OCI-LY3 (cell line): ENCODE measurements at regions not wholly inside any gene's neighbourhood (a gene's known extent, or its start where the extent isn't known, plus 50 kb on each side); places are given as distances from the start of the nearest gene placed in this dataset.

Experiments
- H2AFZ ChIP-seq: fragments of 200-600, 300-600 bp; shearing (Covaris generic); 2 replicates; pipeline ENCODE4 v1.6.0; 2014; ENCODE audit warnings: antibody characterized with exemption, low read depth, low read length
- H3K27ac ChIP-seq: fragments of 200-600, 300-600 bp; sonication (generic); 2 replicates; pipeline ENCODE4 v1.5.1; 2014; ENCODE audit warnings: mild to moderate bottlenecking, low read length, moderate library complexity, mixed read lengths
- H3K27me3 ChIP-seq: fragments of 200-600, 300-600 bp; sonication (generic); 2 replicates; pipeline ENCODE4 v1.6.1; 2014; ENCODE audit warnings: low read depth, low read length, mixed read lengths
- H3K36me3 ChIP-seq: fragments of 200-600, 300-600 bp; sonication (generic); replicated peaks from 2 replicates; pipeline ENCODE3; 2014; ENCODE audit warnings: low read depth, low read length, mixed read lengths
- H3K4me1 ChIP-seq: fragments of 300-600, 200-600 bp; sonication (generic); 2 replicates; pipeline ENCODE4 v1.6.1; 2014; ENCODE audit warnings: low read length, mixed read lengths
- H3K4me2 ChIP-seq: fragments of 200-600, 300-600 bp; sonication (generic); 2 replicates; pipeline ENCODE4 v1.6.1; 2014; ENCODE audit warnings: low read length, mixed read lengths
- H3K4me3 ChIP-seq: fragments of 300-600, 200-600 bp; sonication (generic); 2 replicates; pipeline ENCODE4 v1.5.1; 2014; ENCODE audit warnings: antibody characterized with exemption, mild to moderate bottlenecking, low read length, moderate library complexity
- H3K79me2 ChIP-seq: fragments of 300-600, 200-600 bp; shearing (Covaris generic); 2 replicates; pipeline ENCODE4 v1.6.1; 2014; ENCODE audit warnings: mild to moderate bottlenecking, low read length, mixed read lengths
- H3K9ac ChIP-seq: fragments of 300-600, 200-600 bp; shearing (Covaris generic); 2 replicates; pipeline ENCODE4 v1.6.0; 2014; ENCODE audit warnings: mild to moderate bottlenecking, low read length, moderate library complexity
- H3K9me3 ChIP-seq: fragments of 200-600, 300-600 bp; shearing (Covaris generic); 2 replicates; pipeline ENCODE4 v1.6.1; 2014; ENCODE audit warnings: low read length, mixed read lengths; ENCODE audit not compliant: insufficient read depth
- H4K20me1 ChIP-seq: fragments of 200-600, 300-600 bp; sonication (generic); 2 replicates; pipeline ENCODE4 v1.6.1; 2016; ENCODE audit warnings: low read length, mixed read lengths; ENCODE audit not compliant: insufficient read depth
- EZH2phosphoT487 ChIP-seq: fragments of 200-600 bp; shearing (Covaris generic); IDR thresholded peaks from 2 replicates; pipeline ENCODE4 v1.6.1; 2018; ENCODE audit warnings: antibody characterized with exemption, mixed run types, low read depth
- TF ChIP-seq, protein P1 (sequence below): fragments of 200-600, 300-600 bp; sonication (generic); IDR thresholded peaks from 2 replicates; pipeline ENCODE4 v1.5.1; 2014; ENCODE audit warnings: antibody characterized with exemption, low read length, low read depth

DNA sequence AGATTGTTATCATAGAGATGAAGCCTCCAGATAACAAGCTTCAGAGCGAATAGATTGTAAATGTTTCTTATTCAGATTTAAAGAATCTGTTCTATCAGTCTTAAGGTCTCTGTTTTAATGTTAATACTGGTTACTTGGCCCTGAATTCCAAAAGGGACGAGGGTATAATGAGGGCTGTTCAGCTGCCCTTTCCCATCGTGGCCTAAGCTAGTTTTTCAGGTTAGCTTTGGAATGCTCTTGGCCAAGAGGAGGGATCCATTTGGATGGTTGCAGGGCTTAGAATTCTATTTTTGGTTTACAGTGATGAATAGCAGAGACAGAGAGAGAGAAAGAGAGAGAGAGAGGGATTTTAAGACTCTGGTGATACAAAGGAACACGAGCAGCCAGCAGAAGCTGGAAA is 62.8 kb upstream of the UFL1 start:
- H3K27ac ChIP-seq, result no peak overlapping the region
- H2AFZ ChIP-seq, result no peak overlapping the region
- H3K36me3 ChIP-seq, result no peaks in the 10 kb centered on the region
- no peak overlapping the region for H3K4me3 ChIP-seq
- no peaks in the 10 kb centered on the region for H3K4me1 ChIP-seq
- no peaks in the 10 kb centered on the region for H3K79me2 ChIP-seq
- no peak overlapping the region for H3K9ac ChIP-seq
- H3K4me2 ChIP-seq, result no peak overlapping the region
- H4K20me1 ChIP-seq, result no peaks in the 10 kb centered on the region
- no peaks in the 10 kb centered on the region for H3K9me3 ChIP-seq
- H3K27me3 ChIP-seq, result no peaks in the 10 kb centered on the region
- TF ChIP-seq, protein P1, sequence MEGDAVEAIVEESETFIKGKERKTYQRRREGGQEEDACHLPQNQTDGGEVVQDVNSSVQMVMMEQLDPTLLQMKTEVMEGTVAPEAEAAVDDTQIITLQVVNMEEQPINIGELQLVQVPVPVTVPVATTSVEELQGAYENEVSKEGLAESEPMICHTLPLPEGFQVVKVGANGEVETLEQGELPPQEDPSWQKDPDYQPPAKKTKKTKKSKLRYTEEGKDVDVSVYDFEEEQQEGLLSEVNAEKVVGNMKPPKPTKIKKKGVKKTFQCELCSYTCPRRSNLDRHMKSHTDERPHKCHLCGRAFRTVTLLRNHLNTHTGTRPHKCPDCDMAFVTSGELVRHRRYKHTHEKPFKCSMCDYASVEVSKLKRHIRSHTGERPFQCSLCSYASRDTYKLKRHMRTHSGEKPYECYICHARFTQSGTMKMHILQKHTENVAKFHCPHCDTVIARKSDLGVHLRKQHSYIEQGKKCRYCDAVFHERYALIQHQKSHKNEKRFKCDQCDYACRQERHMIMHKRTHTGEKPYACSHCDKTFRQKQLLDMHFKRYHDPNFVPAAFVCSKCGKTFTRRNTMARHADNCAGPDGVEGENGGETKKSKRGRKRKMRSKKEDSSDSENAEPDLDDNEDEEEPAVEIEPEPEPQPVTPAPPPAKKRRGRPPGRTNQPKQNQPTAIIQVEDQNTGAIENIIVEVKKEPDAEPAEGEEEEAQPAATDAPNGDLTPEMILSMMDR, result no peak
- no peak for TF ChIP-seq EZH2phosphoT487

DNA sequence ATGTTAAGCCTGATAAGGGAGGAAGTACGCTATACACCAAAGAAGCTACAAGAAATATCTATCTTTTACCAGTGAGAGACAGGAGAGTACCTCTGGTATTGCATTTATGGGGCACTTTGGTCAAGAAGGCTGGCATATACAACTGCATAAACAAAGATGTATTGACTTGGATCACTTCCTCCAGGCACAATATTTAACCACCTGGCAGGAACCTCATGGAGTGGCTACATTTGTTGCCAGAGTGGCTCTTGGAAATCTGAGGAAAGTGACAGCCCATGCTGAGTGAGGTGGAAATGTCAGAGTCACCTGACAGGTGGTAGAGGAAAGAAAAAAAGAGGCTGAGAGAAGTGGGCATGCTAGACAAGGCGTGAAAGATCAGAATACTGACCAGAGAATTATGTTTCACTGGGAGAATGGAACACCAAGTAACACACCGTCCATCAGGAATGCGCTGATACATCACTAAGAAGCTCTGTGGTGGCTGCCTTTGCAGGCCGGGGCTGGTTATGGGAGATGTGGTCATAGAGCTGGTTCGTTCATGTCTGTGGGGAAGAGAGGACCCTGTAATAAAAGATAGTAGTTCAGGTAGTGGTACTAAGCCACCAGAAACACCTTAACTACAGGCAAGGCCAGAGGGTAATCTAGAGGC is 61.4 kb upstream of the UFL1 start:
- no peaks in the 10 kb centered on the region for H3K9me3 ChIP-seq
- H3K27ac ChIP-seq, result no peak overlapping the region
- no peaks in the 10 kb centered on the region for H3K27me3 ChIP-seq
- H3K4me1 ChIP-seq, result no peaks in the 10 kb centered on the region
- no peaks in the 10 kb centered on the region for H3K79me2 ChIP-seq
- no peak overlapping the region for H3K4me2 ChIP-seq
- H3K9ac ChIP-seq, result no peak overlapping the region
- TF ChIP-seq EZH2phosphoT487, result no peak
- H3K36me3 ChIP-seq, result no peaks in the 10 kb centered on the region
- H3K4me3 ChIP-seq, result no peak overlapping the region
- H2AFZ ChIP-seq, result no peak overlapping the region
- no peaks in the 10 kb centered on the region for H4K20me1 ChIP-seq

DNA sequence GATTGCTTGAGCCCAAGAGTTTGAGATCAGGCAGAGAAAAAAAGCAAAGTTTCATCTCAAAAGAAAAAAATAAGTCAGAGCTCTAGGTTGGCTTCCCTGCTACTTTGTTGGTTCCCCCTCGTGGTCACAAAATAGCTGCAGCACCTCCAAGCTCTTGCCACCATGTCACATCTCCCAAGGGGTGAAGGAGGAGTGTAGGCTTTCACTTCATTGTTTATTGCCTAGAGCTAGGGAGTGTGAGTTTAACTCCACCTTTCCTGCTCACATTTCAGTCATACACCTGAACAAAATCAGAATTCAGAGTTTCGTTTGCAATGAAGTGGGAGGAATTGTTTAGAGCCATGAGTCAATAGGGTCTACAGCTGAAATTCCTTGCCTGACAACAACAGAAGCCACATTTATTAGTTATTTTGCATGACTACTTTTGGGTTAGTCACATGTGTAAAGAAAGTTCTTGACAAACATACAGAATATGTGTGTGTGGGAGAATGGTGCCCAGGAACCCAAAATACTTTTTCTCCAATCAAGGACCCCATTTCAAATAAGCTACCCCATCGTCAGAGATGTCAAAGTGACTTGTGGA is 56.2 kb upstream of the UFL1 start:
- H3K4me1 ChIP-seq, result peaks cover 5% of the 10 kb centered on the region; the same call in 1 of the 2 replicates
- H3K9ac ChIP-seq, result no peak overlapping the region
- no peak overlapping the region for H3K4me3 ChIP-seq
- H3K27ac ChIP-seq, result no peak overlapping the region
- no peak overlapping the region for H3K4me2 ChIP-seq
- no peaks in the 10 kb centered on the region for H3K27me3 ChIP-seq
- no peaks in the 10 kb centered on the region for H3K36me3 ChIP-seq
- TF ChIP-seq, protein P1, result no peak
- no peak for TF ChIP-seq EZH2phosphoT487
- no peak overlapping the region for H2AFZ ChIP-seq
- no peaks in the 10 kb centered on the region for H3K79me2 ChIP-seq
- H4K20me1 ChIP-seq, result no peaks in the 10 kb centered on the region
- no peaks in the 10 kb centered on the region for H3K9me3 ChIP-seq

DNA sequence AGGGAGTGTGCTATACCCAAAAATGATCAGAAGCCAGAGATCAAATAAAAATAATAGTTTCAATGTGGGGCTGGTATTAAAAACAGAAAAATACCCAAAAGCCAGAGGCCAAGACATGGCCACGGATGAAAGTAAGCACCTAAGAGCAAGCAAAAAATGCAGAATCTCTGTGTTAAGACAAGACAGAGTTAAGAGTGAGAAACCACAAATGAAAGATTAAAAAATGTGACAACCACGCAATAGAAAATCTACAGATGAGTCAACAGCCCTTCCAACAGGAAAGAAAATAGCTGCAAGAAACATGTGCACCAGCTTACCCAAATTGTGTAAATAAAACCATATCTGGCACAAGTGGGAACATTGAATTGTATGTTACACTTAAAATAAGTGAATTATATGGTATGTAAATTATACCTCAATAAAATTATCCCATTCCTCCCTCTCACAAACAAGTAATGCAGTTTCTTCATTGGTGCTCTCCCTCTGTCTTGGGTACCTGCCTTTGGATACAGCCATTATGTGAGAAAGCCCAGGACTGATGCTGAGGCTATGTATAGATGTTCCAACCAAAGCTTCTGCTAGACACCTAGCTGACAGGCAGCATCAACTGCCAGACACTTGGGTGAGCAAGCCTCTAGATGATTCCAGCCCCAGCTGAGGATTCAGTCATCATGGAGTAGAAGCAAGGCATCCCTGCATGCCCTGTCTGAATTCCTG is 55.3 kb upstream of the UFL1 start:
- Histone ChIP-seq H3K9ac (no peak overlapping the region), H3K27me3 (no peaks in the 10 kb centered on the region), H3K36me3 (no peaks in the 10 kb centered on the region), H3K79me2 (no peaks in the 10 kb centered on the region), H3K9me3 (no peaks in the 10 kb centered on the region), H4K20me1 (no peaks in the 10 kb centered on the region), H3K4me3 (no peak overlapping the region), H3K4me2 (no peak overlapping the region), H3K4me1 (peaks cover 5% of the 10 kb centered on the region; the same call in 1 of the 2 replicates), H3K27ac (no peak overlapping the region), H2AFZ (no peak overlapping the region)
- TF ChIP-seq EZH2phosphoT487, result no peak
- TF ChIP-seq, protein P1, result no peak
